H7 (cell line): ENCODE measurements at regions not wholly inside any gene's neighbourhood (a gene's known extent, or its start where the extent isn't known, plus 50 kb on each side); places are given as distances from the start of the nearest gene placed in this dataset.
"Not testable (repeated sequence)": the region's sequence is repeated elsewhere in the genome, so short reads cannot be mapped to it uniquely, and the experiment has no call there.

Source experiments
- DNase-seq: peaks from one replicate; pipeline ENCODE4 v3.0.0; 2012
- H3K27me3 ChIP-seq: 2 replicates; pipeline ENCODE4 v1.6.0; 2011; ENCODE audit warnings: mild to moderate bottlenecking, low read length; ENCODE audit not compliant: control insufficient read depth, insufficient read depth
- H3K36me3 ChIP-seq: replicated peaks from 2 replicates; pipeline ENCODE4 v1.5.1; 2011; ENCODE audit warnings: low read length; ENCODE audit not compliant: control insufficient read depth, insufficient read depth
- H3K4me3 ChIP-seq: 2 replicates; pipeline ENCODE4 v1.5.1; 2011; ENCODE audit warnings: low read depth, mild to moderate bottlenecking, control low read depth, low read length, moderate library complexity; ENCODE audit not compliant: insufficient read depth

GRCh38 chr2:184993746-184994145 lies 395.4 kb downstream of the ZNF804A start:
- Histone ChIP-seq H3K27me3 (no peaks in the 10 kb centered on the region), H3K4me3 (no peak overlapping the region), H3K36me3 (no peaks in the 10 kb centered on the region)
- DNase-seq: no peak

GRCh38 chr2:185006481-185006880 lies 408.2 kb downstream of the ZNF804A start:
- H3K4me3 ChIP-seq: no peak overlapping the region
- no peaks in the 10 kb centered on the region for H3K27me3 ChIP-seq
- H3K36me3 ChIP-seq: no peaks in the 10 kb centered on the region
- no peak for DNase-seq

- Histone ChIP-seq H3K27me3 (no peaks in the 10 kb centered on the region), H3K36me3 (no peaks in the 10 kb centered on the region), H3K4me3 (no peak overlapping the region)
- DNase-seq: no peak
These were observed 414.3 kb downstream of the ZNF804A start for GRCh38 chr2:185012643-185013042.

GRCh38 chr2:185014076-185014475 lies 415.7 kb downstream of the ZNF804A start:
- no peak for DNase-seq
- H3K27me3 ChIP-seq: no peaks in the 10 kb centered on the region
- H3K36me3 ChIP-seq: no peaks in the 10 kb centered on the region
- H3K4me3 ChIP-seq: no peak overlapping the region

GRCh38 chr2:185025891-185026290 lies 427.6 kb downstream of the ZNF804A start:
- H3K27me3 ChIP-seq, H3K36me3 ChIP-seq, H3K4me3 ChIP-seq, DNase-seq: not testable (repeated sequence)

- Histone ChIP-seq H3K27me3 (no peaks in the 10 kb centered on the region), H3K4me3 (no peak overlapping the region), H3K36me3 (no peaks in the 10 kb centered on the region)
- no peak for DNase-seq
These were observed 437.6 kb downstream of the ZNF804A start for GRCh38 chr2:185035906-185036305.

- no peak for DNase-seq
- H3K4me3 ChIP-seq: no peak overlapping the region
- no peaks in the 10 kb centered on the region for H3K36me3 ChIP-seq
These were observed 446.1 kb downstream of the ZNF804A start for GRCh38 chr2:185044323-185044874.

GRCh38 chr2:185050804-185051203 lies 452.5 kb downstream of the ZNF804A start:
- no peak for DNase-seq
- no peaks in the 10 kb centered on the region for H3K36me3 ChIP-seq
- no peaks in the 10 kb centered on the region for H3K27me3 ChIP-seq
- no peak overlapping the region for H3K4me3 ChIP-seq

More at GRCh38 chr2:185044323-185044874, 446.1 kb downstream of the ZNF804A start:
- no peaks in the 10 kb centered on the region for H3K27me3 ChIP-seq

GRCh38 chr2:185063761-185064160 lies 465.4 kb downstream of the ZNF804A start:
- Histone ChIP-seq H3K4me3 (no peak overlapping the region), H3K36me3 (no peaks in the 10 kb centered on the region), H3K27me3 (no peaks in the 10 kb centered on the region)
- no peak for DNase-seq

- Histone ChIP-seq H3K4me3 (no peak overlapping the region), H3K36me3 (no peaks in the 10 kb centered on the region), H3K27me3 (no peaks in the 10 kb centered on the region)
- no peak for DNase-seq
These were observed 467.8 kb downstream of the ZNF804A start for GRCh38 chr2:185066128-185066527.

- no peaks in the 10 kb centered on the region for H3K36me3 ChIP-seq
- DNase-seq: no peak
- no peak overlapping the region for H3K4me3 ChIP-seq
- no peaks in the 10 kb centered on the region for H3K27me3 ChIP-seq
These were observed 470.8 kb downstream of the ZNF804A start for GRCh38 chr2:185069107-185069506.

- Histone ChIP-seq H3K27me3 (no peaks in the 10 kb centered on the region), H3K36me3 (no peaks in the 10 kb centered on the region), H3K4me3 (no peak overlapping the region)
- no peak for DNase-seq
These were observed 475.8 kb downstream of the ZNF804A start for GRCh38 chr2:185074156-185074555.

- no peak for DNase-seq
- H3K4me3 ChIP-seq: no peak overlapping the region
- no peaks in the 10 kb centered on the region for H3K27me3 ChIP-seq
- no peaks in the 10 kb centered on the region for H3K36me3 ChIP-seq
These were observed 484.4 kb downstream of the ZNF804A start for GRCh38 chr2:185082749-185083148.

- Histone ChIP-seq H3K36me3 (no peaks in the 10 kb centered on the region), H3K4me3 (no peak overlapping the region), H3K27me3 (no peaks in the 10 kb centered on the region)
- DNase-seq: no peak
These were observed 510.3 kb downstream of the ZNF804A start for GRCh38 chr2:185108588-185108987.

GRCh38 chr2:185127412-185127811 lies 529.1 kb downstream of the ZNF804A start:
- Histone ChIP-seq H3K36me3 (no peaks in the 10 kb centered on the region), H3K27me3 (no peaks in the 10 kb centered on the region), H3K4me3 (no peak overlapping the region)
- no peak for DNase-seq

GRCh38 chr2:185128346-185128745 lies 530.0 kb downstream of the ZNF804A start:
- no peaks in the 10 kb centered on the region for H3K36me3 ChIP-seq
- H3K27me3 ChIP-seq: no peaks in the 10 kb centered on the region
- no peak overlapping the region for H3K4me3 ChIP-seq
- DNase-seq: no peak
